Spleen (tissue), 11 donors: ENCODE measurements at regions not wholly inside any gene's neighbourhood (a gene's known extent, or its start where the extent isn't known, plus 50 kb on each side); places are given as distances from the start of the nearest gene placed in this dataset.

ENCODE experiments used
- DNase-seq: peaks from one replicate; pipeline ENCODE4 v3.0.0-alpha.2; 2020
- H3K27ac ChIP-seq, 8 donors: fragments of 200-600 bp; sonication (generic) in 7 of 8; 1 replicate in 4 of 8; 2 replicates in 4 of 8; pipeline versions ENCODE4 v1.5.0 to v1.8.0; 2016 to 2021; ENCODE audit warnings: inconsistent platforms in 4 of 8, mild to moderate bottlenecking in 4 of 8, moderate library complexity in 1 of 8
- H3K27me3 ChIP-seq, 7 donors: fragments of 200-600 bp; sonication (generic) in 6 of 7; replicated peaks in 1 of 7; 1 replicate in 4 of 7; 2 replicates in 3 of 7; pipeline versions ENCODE4 v1.5.0 to v1.8.0; 2016 to 2021; ENCODE audit warnings: inconsistent platforms in 3 of 7, mild to moderate bottlenecking in 1 of 7
- H3K36me3 ChIP-seq, 6 donors: fragments of 200-600 bp; sonication (generic) in 5 of 6; 1 replicate in 4 of 6; 2 replicates in 2 of 6; pipeline versions ENCODE4 v1.5.0 to v1.8.0; 2016 to 2021; ENCODE audit warnings: inconsistent platforms in 2 of 6
- H3K4me1 ChIP-seq, 6 donors: fragments of 200-600 bp; sonication (generic) in 5 of 6; 1 replicate in 3 of 6; 2 replicates in 3 of 6; pipeline versions ENCODE4 v1.5.0 to v1.8.0; 2016 to 2021; ENCODE audit warnings: inconsistent platforms in 3 of 6
- H3K4me3 ChIP-seq, 8 donors: fragments of 200-600 bp; sonication (generic) in 7 of 8; 1 replicate in 4 of 8; 2 replicates in 4 of 8; pipeline versions ENCODE4 v1.5.0 to v1.8.0; 2016 to 2021; ENCODE audit warnings: inconsistent platforms in 4 of 8, mild to moderate bottlenecking in 4 of 8, moderate library complexity in 2 of 8
- H3K9me3 ChIP-seq, 8 donors: fragments of 200-600 bp; sonication (generic) in 7 of 8; 1 replicate in 4 of 8; 2 replicates in 4 of 8; pipeline versions ENCODE4 v1.5.0 to v1.8.0; 2016 to 2021; ENCODE audit warnings: inconsistent platforms in 4 of 8
- CTCF ChIP-seq, 11 experiments: fragments of 200-600 bp in 7 of 11; fragments of 450-650 bp in 4 of 11; sonication (generic) in 4 of 11; IDR thresholded peaks in 8 of 11; conservative IDR thresholded peaks in 3 of 11; 1 replicate in 7 of 11; 2 replicates in 4 of 11; pipeline versions ENCODE4 v1.4.0 to v1.8.0; 2016 to 2021; ENCODE audit warnings: antibody characterized with exemption in 11 of 11, inconsistent platforms in 4 of 11, mild to moderate bottlenecking in 1 of 11
- POLR2A ChIP-seq, 3 donors: fragments of 450-650 bp; IDR thresholded peaks; one replicate each; pipeline ENCODE4 v1.5.1; 2017; ENCODE audit warnings: antibody characterized with exemption in 3 of 3, mild to moderate bottlenecking in 1 of 3
- POLR2AphosphoS5 ChIP-seq, 3 donors: sonication (generic); formaldehyde crosslinking; IDR thresholded peaks; one replicate each; pipeline ENCODE4 v1.5.1; 2017; ENCODE audit warnings: antibody characterized with exemption in 3 of 3
- WGBS, 5 donors: extraction: QIAGEN DNeasy Blood & Tissue Kit in 3 of 5; methylation state at CpG; one replicate each; pipeline versions ENCODE4 v1.1.5 to v1.1.7; 2013 to 2018; 5-methylcytosine and 5-hydroxymethylcytosine counted together
- intact Hi-C: fragments of 100-400 bp; cut with DNase I; formaldehyde crosslinking; loops from one replicate; pipeline ENCODE4 v1.15.0; 2023; ENCODE audit warnings: low total_unique reads
- donor health status: healthy with polysubstance abuse.
- donor health status: DM: no; HTN: no; CAD: no; lungs with moderate emphysema.
- donor health status: DM: no; HTN: no; CAD: no.
- donor health status: Bipolar disorder and iron deficiency.
- donor health status: healthy.
- donor health status: DM: no; HTN: no; CAD: no.
- donor health status: DM: yes; HTN: yes; CAD: no.

- no peaks in the 10 kb centered on the region for H3K4me1 ChIP-seq
- 49 to 80% (median 75%) methylated on average over 3 of the region's 3 CpGs for WGBS, 5 donors
- no peak for TF ChIP-seq CTCF (IDR thresholded peaks at IDR 0.05 in 8 of 11, conservative IDR thresholded peaks at IDR 0.05 in 3 of 11)
- no peak for TF ChIP-seq POLR2AphosphoS5 (IDR thresholded peaks at IDR 0.05)
- TF ChIP-seq POLR2A (IDR thresholded peaks at IDR 0.05) = no peak
- H3K36me3 ChIP-seq = no peaks in the 10 kb centered on the region
- no peaks in the 10 kb centered on the region for H3K27me3 ChIP-seq
- H3K4me3 ChIP-seq = no peak overlapping the region
- intact Hi-C loops = no loop called here
- peaks cover 0 to 12% (median 8%) of the 10 kb centered on the region in 8 donors for H3K9me3 ChIP-seq
- H3K27ac ChIP-seq = no peak overlapping the region
- no peak for DNase-seq
Measured at GRCh38 chr10:78165617-78166016, 132.0 kb downstream of the RPS24 start.

- no peak for TF ChIP-seq POLR2AphosphoS5 (IDR thresholded peaks at IDR 0.05)
- TF ChIP-seq POLR2A (IDR thresholded peaks at IDR 0.05) = no peak
- TF ChIP-seq CTCF (IDR thresholded peaks at IDR 0.05 in 8 of 11, conservative IDR thresholded peaks at IDR 0.05 in 3 of 11) = no peak
- no peak overlapping the region for H3K27ac ChIP-seq
- DNase-seq = no peak
- H3K9me3 ChIP-seq = peaks cover 0 to 12% (median 8%) of the 10 kb centered on the region in 8 donors
- WGBS, 5 donors = 82 to 88% (median 86%) methylated on average over 3 of the region's 3 CpGs
- H3K27me3 ChIP-seq = no peaks in the 10 kb centered on the region
- intact Hi-C loops = no loop called here
- H3K4me3 ChIP-seq = no peak overlapping the region
- no peaks in the 10 kb centered on the region for H3K4me1 ChIP-seq
- H3K36me3 ChIP-seq = no peaks in the 10 kb centered on the region
Measured at GRCh38 chr10:78166261-78166660, 132.6 kb downstream of the RPS24 start.

- intact Hi-C loops = no loop called here
- H3K4me3 ChIP-seq = no peak overlapping the region
- H3K4me1 ChIP-seq = no peaks in the 10 kb centered on the region
- DNase-seq = no peak
- H3K27me3 ChIP-seq = no peaks in the 10 kb centered on the region
- H3K27ac ChIP-seq = no peak overlapping the region
- no peaks in the 10 kb centered on the region for H3K9me3 ChIP-seq
- H3K36me3 ChIP-seq = no peaks in the 10 kb centered on the region
- TF ChIP-seq POLR2AphosphoS5 (IDR thresholded peaks at IDR 0.05) = no peak
- WGBS, 5 donors = 59 to 79% (median 73%) methylated on average over 4 of the region's 4 CpGs
Measured at GRCh38 chr10:78169214-78169613, 135.6 kb downstream of the RPS24 start.

GRCh38 chr10:78170026-78170475 lies 136.4 kb downstream of the RPS24 start:
- no peaks in the 10 kb centered on the region for H3K27me3 ChIP-seq
- no peak overlapping the region for H3K4me3 ChIP-seq
- 67 to 88% (median 78%) methylated on average over 3 of the region's 3 CpGs for WGBS, 5 donors
- no peak for DNase-seq
- intact Hi-C loops = no loop called here
- H3K27ac ChIP-seq = no peak overlapping the region
- no peaks in the 10 kb centered on the region for H3K9me3 ChIP-seq
- TF ChIP-seq POLR2A (IDR thresholded peaks at IDR 0.05) (no peak), CTCF (IDR thresholded peaks at IDR 0.05 in 8 of 11, conservative IDR thresholded peaks at IDR 0.05 in 3 of 11) (no peak), POLR2AphosphoS5 (IDR thresholded peaks at IDR 0.05) (no peak)
- H3K36me3 ChIP-seq = no peaks in the 10 kb centered on the region
- H3K4me1 ChIP-seq = no peaks in the 10 kb centered on the region
